OCI-LY1 (cell line): ENCODE measurements at regions not wholly inside any gene's neighbourhood (a gene's known extent, or its start where the extent isn't known, plus 50 kb on each side); places are given as distances from the start of the nearest gene placed in this dataset.

Source experiments
- H2AFZ ChIP-seq: fragments of 200-600 bp; sonication (generic), shearing (Covaris generic); 2 replicates; pipeline ENCODE4 v1.6.0; 2014; ENCODE audit warnings: antibody characterized with exemption, mild to moderate bottlenecking, low read length
- H3F3A ChIP-seq: fragments of 200-600 bp; sonication (generic), shearing (Covaris generic); 2 replicates; pipeline ENCODE4 v1.6.0; 2014; ENCODE audit warnings: mild to moderate bottlenecking, antibody characterized with exemption, low read length, moderate library complexity; ENCODE audit not compliant: insufficient read depth
- H3K27ac ChIP-seq: fragments of 200-600 bp; sonication (generic); 2 replicates; pipeline ENCODE4 v1.5.1; 2014; ENCODE audit warnings: low read length, mixed run types, mild to moderate bottlenecking, low read depth; ENCODE audit not compliant: poor library complexity, severe bottlenecking
- H3K27me3 ChIP-seq: fragments of 200-600 bp; sonication (generic); 2 replicates; pipeline ENCODE4 v1.6.0; 2014; ENCODE audit warnings: antibody characterized with exemption, mild to moderate bottlenecking, low read length, moderate library complexity; ENCODE audit not compliant: insufficient read depth
- H3K36me3 ChIP-seq: fragments of 200-600 bp; sonication (generic); 2 replicates; pipeline ENCODE4 v1.6.1; 2014; ENCODE audit warnings: mild to moderate bottlenecking, antibody characterized with exemption, low read length, moderate library complexity, mixed read lengths; ENCODE audit not compliant: insufficient read depth
- H3K4me1 ChIP-seq: fragments of 200-600 bp; sonication (generic); 2 replicates; pipeline ENCODE4 v1.5.1; 2014; ENCODE audit warnings: mild to moderate bottlenecking, low read length, moderate library complexity; ENCODE audit not compliant: insufficient read depth, severe bottlenecking
- H3K4me2 ChIP-seq: fragments of 200-600 bp; sonication (generic), shearing (Covaris generic); 2 replicates; pipeline ENCODE4 v1.6.1; 2014; ENCODE audit warnings: low read length
- H3K4me3 ChIP-seq: fragments of 200-600 bp; sonication (generic); 2 replicates; pipeline ENCODE4 v1.5.1; 2014; ENCODE audit warnings: low read length, low read depth, mild to moderate bottlenecking, mixed read lengths; ENCODE audit not compliant: poor library complexity, severe bottlenecking
- H3K79me2 ChIP-seq: fragments of 200-600 bp; shearing (Covaris generic); 2 replicates; pipeline ENCODE4 v1.6.1; 2016; ENCODE audit warnings: mixed run types, low read length, mixed read lengths; ENCODE audit not compliant: insufficient read depth
- H3K9ac ChIP-seq: fragments of 200-600 bp; sonication (generic), shearing (Covaris generic); 2 replicates; pipeline ENCODE4 v1.6.1; 2014; ENCODE audit warnings: mild to moderate bottlenecking, low read length, mixed read lengths
- H3K9me2 ChIP-seq: fragments of 200-600 bp; sonication (generic), shearing (Covaris generic); 2 replicates; pipeline ENCODE4 v1.6.1; 2014; ENCODE audit warnings: low read depth, mild to moderate bottlenecking, low read length, mixed read lengths
- H3K9me3 ChIP-seq: fragments of 200-600 bp; shearing (Covaris generic); 2 replicates; pipeline ENCODE4 v1.6.1; 2014; ENCODE audit warnings: low read length, mixed read lengths
- H4K20me1 ChIP-seq: fragments of 200-600 bp; sonication (generic), shearing (Covaris generic); 2 replicates; pipeline ENCODE4 v1.6.0; 2016; ENCODE audit warnings: mild to moderate bottlenecking, low read length; ENCODE audit not compliant: insufficient read depth
- CTCF ChIP-seq: fragments of 200-600 bp; sonication (generic), shearing (Covaris generic); IDR thresholded peaks from 2 replicates; pipeline ENCODE4 v1.5.1; 2017; ENCODE audit warnings: mild to moderate bottlenecking, antibody characterized with exemption, low read length, moderate library complexity, mixed read lengths
- EZH2 ChIP-seq: fragments of 200-600 bp; sonication (generic), shearing (Covaris generic); IDR thresholded peaks from 2 replicates; pipeline ENCODE4 v1.8.0; 2017; ENCODE audit warnings: borderline replicate concordance, mixed run types, mild to moderate bottlenecking, antibody characterized with exemption, low read length, moderate library complexity, mixed read lengths

DNA sequence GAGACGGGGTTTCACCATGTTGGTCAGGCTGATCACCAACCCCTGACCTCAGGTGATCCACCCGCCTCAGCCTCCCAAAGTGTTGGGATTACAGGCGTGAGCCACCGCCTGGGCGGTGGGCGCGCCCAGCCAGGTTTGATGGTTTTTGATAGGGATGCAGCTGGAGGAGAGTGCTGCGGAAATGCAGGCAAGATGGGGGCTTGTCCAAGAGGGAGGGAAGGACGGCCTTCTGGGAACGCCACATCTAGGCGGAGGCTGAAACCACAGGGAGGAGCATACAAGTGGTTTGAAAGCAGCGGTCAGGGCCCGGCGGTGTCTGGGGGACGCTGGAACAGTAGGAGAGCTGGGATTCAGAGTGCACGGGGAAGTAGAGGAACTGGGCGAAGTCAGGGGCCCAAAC is 134.6 kb downstream of the VRK1 start:
- no peaks in the 10 kb centered on the region for H3K4me1 ChIP-seq
- TF ChIP-seq EZH2: no peak
- no peak for TF ChIP-seq CTCF
- H3K4me3 ChIP-seq: no peak overlapping the region

DNA sequence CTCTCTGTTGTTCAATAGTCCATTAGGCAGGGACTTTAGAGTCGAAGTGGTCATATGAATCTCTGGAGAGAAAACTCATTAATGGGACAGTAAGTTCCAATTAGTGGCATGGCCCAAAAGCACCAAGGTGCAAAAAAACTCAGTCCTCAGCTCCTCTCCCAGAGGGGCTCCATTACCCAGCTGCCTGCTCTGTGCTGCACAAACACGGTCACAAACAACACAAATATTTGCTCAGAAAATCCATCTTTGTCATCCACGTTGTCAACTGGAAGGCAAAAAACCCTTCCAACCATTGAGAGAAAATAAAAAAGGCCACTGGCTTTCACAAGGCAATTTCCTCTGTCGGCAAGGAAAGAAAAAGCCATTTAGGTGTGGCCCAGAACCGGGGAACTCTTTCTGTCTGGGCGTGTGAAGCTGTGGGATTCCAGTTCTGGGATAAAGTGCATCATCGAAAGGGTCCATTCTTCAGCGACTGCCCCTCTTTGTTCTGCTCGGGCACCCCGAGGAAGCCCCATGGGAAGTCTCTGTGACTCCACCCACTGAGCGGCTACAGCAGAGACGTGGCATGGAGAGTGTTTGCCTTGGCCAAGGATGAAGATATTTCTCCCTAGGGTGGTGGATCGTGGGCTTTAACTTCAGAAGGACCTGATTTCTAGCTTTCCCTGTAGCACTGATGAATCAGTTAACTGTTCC is 137.6 kb downstream of the VRK1 start:
- H3K4me3 ChIP-seq: no peak overlapping the region
- H3K4me2 ChIP-seq: no peak overlapping the region
- H3K9me3 ChIP-seq: no peaks in the 10 kb centered on the region
- no peaks in the 10 kb centered on the region for H3K4me1 ChIP-seq
- H2AFZ ChIP-seq: no peak overlapping the region
- H3K36me3 ChIP-seq: no peaks in the 10 kb centered on the region
- H3K27ac ChIP-seq: no peak overlapping the region
- TF ChIP-seq CTCF: no peak
- TF ChIP-seq EZH2: no peak
- H4K20me1 ChIP-seq: no peaks in the 10 kb centered on the region
- no peak overlapping the region for H3K9ac ChIP-seq
- H3K79me2 ChIP-seq: no peaks in the 10 kb centered on the region
- no peaks in the 10 kb centered on the region for H3K9me2 ChIP-seq
- no peaks in the 10 kb centered on the region for H3K27me3 ChIP-seq
- no peaks in the 10 kb centered on the region for H3F3A ChIP-seq

More for the DNA sequence above, 134.6 kb downstream of the VRK1 start:
- no peaks in the 10 kb centered on the region for H3K79me2 ChIP-seq
- H4K20me1 ChIP-seq: no peaks in the 10 kb centered on the region
- H3K36me3 ChIP-seq: no peaks in the 10 kb centered on the region
- no peaks in the 10 kb centered on the region for H3F3A ChIP-seq
- H2AFZ ChIP-seq: no peak overlapping the region
- no peaks in the 10 kb centered on the region for H3K9me3 ChIP-seq
- no peaks in the 10 kb centered on the region for H3K27me3 ChIP-seq
- H3K27ac ChIP-seq: no peak overlapping the region
- H3K4me2 ChIP-seq: no peak overlapping the region
- no peaks in the 10 kb centered on the region for H3K9me2 ChIP-seq
- no peak overlapping the region for H3K9ac ChIP-seq

- H4K20me1 ChIP-seq: no peaks in the 10 kb centered on the region
- no peak overlapping the region for H3K27ac ChIP-seq
- TF ChIP-seq EZH2 (no peak), CTCF (peak; percentile 81)
- H3K9me3 ChIP-seq: no peaks in the 10 kb centered on the region
- H3K79me2 ChIP-seq: no peaks in the 10 kb centered on the region
- no peak overlapping the region for H2AFZ ChIP-seq
- no peaks in the 10 kb centered on the region for H3K9me2 ChIP-seq
- no peaks in the 10 kb centered on the region for H3K36me3 ChIP-seq
- H3K4me3 ChIP-seq: no peak overlapping the region
- H3K9ac ChIP-seq: no peak overlapping the region
- no peak overlapping the region for H3K4me2 ChIP-seq
- no peaks in the 10 kb centered on the region for H3K27me3 ChIP-seq
- no peaks in the 10 kb centered on the region for H3F3A ChIP-seq
- H3K4me1 ChIP-seq: no peaks in the 10 kb centered on the region
Measured at GRCh38 chr14:96938946-96939345, 141.8 kb downstream of the VRK1 start.
